ENCODE measurements at regions not wholly inside any gene's neighbourhood (a gene's known extent, or its start where the extent isn't known, plus 50 kb on each side); places are given as distances from the start of the nearest gene placed in this dataset.

DNA sequence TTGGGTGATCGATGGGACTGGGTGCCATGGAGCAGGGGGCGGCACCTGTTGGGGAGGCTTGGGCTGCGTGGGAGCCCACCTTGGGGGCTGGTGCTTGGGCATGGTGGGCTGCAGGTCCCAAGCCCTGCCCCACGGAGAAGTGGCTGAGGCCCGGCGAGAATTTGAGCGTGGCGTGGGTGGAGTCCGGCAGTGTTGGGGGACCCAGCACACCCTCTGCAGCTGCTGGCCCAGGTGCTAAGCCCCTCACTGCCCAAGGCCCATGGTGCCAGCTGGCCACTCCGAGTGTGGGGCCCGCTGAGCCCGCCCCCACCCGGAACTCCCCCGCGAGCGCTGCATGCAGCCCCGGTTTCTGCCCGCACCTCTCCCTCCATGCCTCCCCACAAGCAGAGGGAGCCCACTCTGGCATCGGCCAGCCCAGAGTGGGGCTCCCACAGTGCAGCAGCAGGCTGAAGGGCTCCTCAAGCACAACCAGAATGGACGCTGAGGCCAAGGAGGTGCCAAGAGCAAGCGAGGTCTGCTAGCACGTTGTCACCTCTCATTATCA is 1178.6 kb upstream of the CDH10 start:
- no peak for TF ChIP-seq FOXA3 (CRISPR knock-in tag; IDR thresholded peaks at IDR 0.05)
- no peak for TF ChIP-seq TBX2 (CRISPR knock-in tag; IDR thresholded peaks at IDR 0.05; ENCODE audit: borderline replicate concordance)
- TF ChIP-seq ZSCAN29 (CRISPR knock-in tag; conservative IDR thresholded peaks at IDR 0.05), result no peak
- no peak for TF ChIP-seq NR2C2 (CRISPR knock-in tag; IDR thresholded peaks at IDR 0.05; ENCODE audit: borderline replicate concordance)
- TF ChIP-seq HIVEP1 (CRISPR knock-in tag; IDR thresholded peaks at IDR 0.05), result no peak
- TF ChIP-seq, protein P1, sequence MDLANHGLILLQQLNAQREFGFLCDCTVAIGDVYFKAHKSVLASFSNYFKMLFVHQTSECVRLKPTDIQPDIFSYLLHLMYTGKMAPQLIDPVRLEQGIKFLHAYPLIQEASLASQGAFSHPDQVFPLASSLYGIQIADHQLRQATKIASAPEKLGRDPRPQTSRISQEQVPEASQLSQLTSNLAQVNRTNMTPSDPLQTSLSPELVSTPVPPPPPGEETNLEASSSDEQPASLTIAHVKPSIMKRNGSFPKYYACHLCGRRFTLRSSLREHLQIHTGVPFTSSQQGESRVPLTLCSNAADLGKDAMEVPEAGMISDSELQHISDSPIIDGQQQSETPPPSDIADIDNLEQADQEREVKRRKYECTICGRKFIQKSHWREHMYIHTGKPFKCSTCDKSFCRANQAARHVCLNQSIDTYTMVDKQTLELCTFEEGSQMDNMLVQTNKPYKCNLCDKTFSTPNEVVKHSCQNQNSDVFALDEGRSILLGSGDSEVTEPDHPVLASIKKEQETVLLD (CRISPR knock-in tag; IDR thresholded peaks at IDR 0.05; ENCODE audit: low read depth), result no peak
- TF ChIP-seq, protein P2, sequence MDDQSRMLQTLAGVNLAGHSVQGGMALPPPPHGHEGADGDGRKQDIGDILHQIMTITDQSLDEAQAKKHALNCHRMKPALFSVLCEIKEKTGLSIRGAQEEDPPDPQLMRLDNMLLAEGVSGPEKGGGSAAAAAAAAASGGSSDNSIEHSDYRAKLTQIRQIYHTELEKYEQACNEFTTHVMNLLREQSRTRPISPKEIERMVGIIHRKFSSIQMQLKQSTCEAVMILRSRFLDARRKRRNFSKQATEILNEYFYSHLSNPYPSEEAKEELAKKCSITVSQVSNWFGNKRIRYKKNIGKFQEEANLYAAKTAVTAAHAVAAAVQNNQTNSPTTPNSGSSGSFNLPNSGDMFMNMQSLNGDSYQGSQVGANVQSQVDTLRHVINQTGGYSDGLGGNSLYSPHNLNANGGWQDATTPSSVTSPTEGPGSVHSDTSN (CRISPR knock-in tag; IDR thresholded peaks at IDR 0.05; ENCODE audit: borderline replicate concordance), result no peak
- no peak for TF ChIP-seq RFX5 (IDR thresholded peaks at IDR 0.05; ENCODE audit: low read depth, low read length)
- TF ChIP-seq, protein P3, sequence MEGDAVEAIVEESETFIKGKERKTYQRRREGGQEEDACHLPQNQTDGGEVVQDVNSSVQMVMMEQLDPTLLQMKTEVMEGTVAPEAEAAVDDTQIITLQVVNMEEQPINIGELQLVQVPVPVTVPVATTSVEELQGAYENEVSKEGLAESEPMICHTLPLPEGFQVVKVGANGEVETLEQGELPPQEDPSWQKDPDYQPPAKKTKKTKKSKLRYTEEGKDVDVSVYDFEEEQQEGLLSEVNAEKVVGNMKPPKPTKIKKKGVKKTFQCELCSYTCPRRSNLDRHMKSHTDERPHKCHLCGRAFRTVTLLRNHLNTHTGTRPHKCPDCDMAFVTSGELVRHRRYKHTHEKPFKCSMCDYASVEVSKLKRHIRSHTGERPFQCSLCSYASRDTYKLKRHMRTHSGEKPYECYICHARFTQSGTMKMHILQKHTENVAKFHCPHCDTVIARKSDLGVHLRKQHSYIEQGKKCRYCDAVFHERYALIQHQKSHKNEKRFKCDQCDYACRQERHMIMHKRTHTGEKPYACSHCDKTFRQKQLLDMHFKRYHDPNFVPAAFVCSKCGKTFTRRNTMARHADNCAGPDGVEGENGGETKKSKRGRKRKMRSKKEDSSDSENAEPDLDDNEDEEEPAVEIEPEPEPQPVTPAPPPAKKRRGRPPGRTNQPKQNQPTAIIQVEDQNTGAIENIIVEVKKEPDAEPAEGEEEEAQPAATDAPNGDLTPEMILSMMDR (CRISPR knock-in tag; IDR thresholded peaks at IDR 0.05), result no peak
- TF ChIP-seq PTBP1 (IDR thresholded peaks at IDR 0.05; ENCODE audit: low read depth, low read length, poor library complexity, severe bottlenecking), result no peak
